Keratinocyte (primary cell): ENCODE measurements at regions not wholly inside any gene's neighbourhood (a gene's known extent, or its start where the extent isn't known, plus 50 kb on each side); places are given as distances from the start of the nearest gene placed in this dataset.
"Not testable (repeated sequence)": the region's sequence is repeated elsewhere in the genome, so short reads cannot be mapped to it uniquely, and the experiment has no call there.

Experiments used
- DNase-seq: peaks from one replicate; pipeline ENCODE4 v3.0.0-alpha.2; 2011; ENCODE audit warnings: low read depth, missing footprints, low spot score
- FAIRE-seq: peaks from 2 replicates; lab custom pipeline; 2011; peaks lifted over from hg19 to GRCh38; lab: Jason Lieb, UNC
- H2AFZ ChIP-seq: 2 replicates; pipeline ENCODE4 v1.6.0; 2012; ENCODE audit warnings: low read length, control low read depth, inconsistent platforms; ENCODE audit not compliant: control insufficient read depth
- H3K27ac ChIP-seq: 2 replicates; pipeline ENCODE4 v1.5.1; 2011; ENCODE audit warnings: low read length; ENCODE audit not compliant: control insufficient read depth, insufficient read depth
- H3K27me3 ChIP-seq: 3 replicates; pipeline ENCODE4 v1.6.0; 2011; ENCODE audit warnings: low read length; ENCODE audit not compliant: control insufficient read depth, insufficient read depth; ENCODE audit errors: extremely low read depth
- H3K36me3 ChIP-seq, 2 experiments: 2 replicates in 1 of 2; 3 replicates in 1 of 2; pipeline ENCODE4 v1.5.1; 2011; ENCODE audit warnings: low read length in 2 of 2, mild to moderate bottlenecking in 1 of 2; ENCODE audit not compliant: control insufficient read depth in 2 of 2, insufficient read depth in 2 of 2; ENCODE audit errors: extremely low read depth in 1 of 2
- H3K4me1 ChIP-seq: 3 replicates; pipeline ENCODE4 v1.5.1; 2011; ENCODE audit warnings: low read length; ENCODE audit not compliant: control insufficient read depth, insufficient read depth; ENCODE audit errors: extremely low read depth
- H3K4me2 ChIP-seq: 3 replicates; pipeline ENCODE4 v1.6.0; 2011; ENCODE audit warnings: low read depth, low read length; ENCODE audit not compliant: control insufficient read depth, insufficient read depth; ENCODE audit errors: extremely low read depth
- H3K4me3 ChIP-seq, 3 experiments: fragments of 200-600 bp in 1 of 3; sonication (generic) in 1 of 3; 2 replicates in 2 of 3; 3 replicates in 1 of 3; pipeline ENCODE4 v1.5.1; 2011 to 2016; ENCODE audit warnings: low read length in 3 of 3, mild to moderate bottlenecking in 3 of 3, control low read depth in 2 of 3, inconsistent platforms in 1 of 3, low read depth in 1 of 3, mixed read lengths in 1 of 3, mixed run types in 1 of 3, moderate library complexity in 1 of 3; ENCODE audit not compliant: control insufficient read depth in 2 of 3, insufficient read depth in 2 of 3; ENCODE audit errors: extremely low read depth in 1 of 3
- H3K79me2 ChIP-seq: 2 replicates; pipeline ENCODE4 v1.6.0; 2012; ENCODE audit warnings: low read length; ENCODE audit not compliant: control insufficient read depth, insufficient read depth
- H3K9ac ChIP-seq: 3 replicates; pipeline ENCODE4 v1.6.0; 2011; ENCODE audit warnings: low read length; ENCODE audit not compliant: control insufficient read depth, insufficient read depth; ENCODE audit errors: extremely low read depth
- H3K9me1 ChIP-seq: 3 replicates; pipeline ENCODE4 v1.6.0; 2011; ENCODE audit warnings: low read length; ENCODE audit not compliant: control insufficient read depth, insufficient read depth; ENCODE audit errors: extremely low read depth
- H3K9me3 ChIP-seq: 2 replicates; pipeline ENCODE4 v1.5.1; 2012; ENCODE audit warnings: low read depth, low read length; ENCODE audit not compliant: control insufficient read depth
- H4K20me1 ChIP-seq: 3 replicates; pipeline ENCODE4 v1.6.0; 2011; ENCODE audit warnings: low read length; ENCODE audit not compliant: control insufficient read depth, insufficient read depth; ENCODE audit errors: extremely low read depth
- EZH2 ChIP-seq: IDR thresholded peaks from one replicate; pipeline ENCODE4 v1.6.1; 2012; ENCODE audit warnings: inconsistent platforms, mild to moderate bottlenecking, low read length, moderate library complexity
- dilution Hi-C: fragments of 300-500 bp; cut with MboI; formaldehyde crosslinking; loops from one replicate; pipeline ENCODE4 v1.7.0; 2020; ENCODE audit warnings: low sequenced_read_pairs; ENCODE audit not compliant: extremely low pct_ligation_motif_present
- TF ChIP-seq, protein P1 (sequence below), 3 experiments: IDR thresholded peaks in 1 of 3; conservative IDR thresholded peaks in 1 of 3; optimal IDR thresholded peaks in 1 of 3; 2 replicates in 2 of 3; 3 replicates in 1 of 3; pipeline versions ENCODE3 to v1.5.1; 2011; ENCODE audit warnings: low read length in 3 of 3, mild to moderate bottlenecking in 3 of 3, moderate library complexity in 2 of 3, control low read depth in 1 of 3, inconsistent platforms in 1 of 3; ENCODE audit not compliant: insufficient read depth in 2 of 3; ENCODE audit errors: extremely low read depth in 1 of 3

GRCh38 chr13:60244381-60244780, 80.7 kb upstream of the DIAPH3 start:
- DNase-seq (no peak), FAIRE-seq (no peak)
- H3K9me1 ChIP-seq: no peaks in the 10 kb centered on the region
- dilution Hi-C loops: no loop called here
- no peaks in the 10 kb centered on the region for H4K20me1 ChIP-seq
- H3K79me2 ChIP-seq: no peaks in the 10 kb centered on the region
- no peak overlapping the region for H3K4me3 ChIP-seq
- H3K27me3 ChIP-seq: no peaks in the 10 kb centered on the region
- TF ChIP-seq EZH2: no peak
- TF ChIP-seq, protein P1, sequence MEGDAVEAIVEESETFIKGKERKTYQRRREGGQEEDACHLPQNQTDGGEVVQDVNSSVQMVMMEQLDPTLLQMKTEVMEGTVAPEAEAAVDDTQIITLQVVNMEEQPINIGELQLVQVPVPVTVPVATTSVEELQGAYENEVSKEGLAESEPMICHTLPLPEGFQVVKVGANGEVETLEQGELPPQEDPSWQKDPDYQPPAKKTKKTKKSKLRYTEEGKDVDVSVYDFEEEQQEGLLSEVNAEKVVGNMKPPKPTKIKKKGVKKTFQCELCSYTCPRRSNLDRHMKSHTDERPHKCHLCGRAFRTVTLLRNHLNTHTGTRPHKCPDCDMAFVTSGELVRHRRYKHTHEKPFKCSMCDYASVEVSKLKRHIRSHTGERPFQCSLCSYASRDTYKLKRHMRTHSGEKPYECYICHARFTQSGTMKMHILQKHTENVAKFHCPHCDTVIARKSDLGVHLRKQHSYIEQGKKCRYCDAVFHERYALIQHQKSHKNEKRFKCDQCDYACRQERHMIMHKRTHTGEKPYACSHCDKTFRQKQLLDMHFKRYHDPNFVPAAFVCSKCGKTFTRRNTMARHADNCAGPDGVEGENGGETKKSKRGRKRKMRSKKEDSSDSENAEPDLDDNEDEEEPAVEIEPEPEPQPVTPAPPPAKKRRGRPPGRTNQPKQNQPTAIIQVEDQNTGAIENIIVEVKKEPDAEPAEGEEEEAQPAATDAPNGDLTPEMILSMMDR (optimal IDR thresholded peaks at IDR 0.05 in 1 of 3, IDR thresholded peaks at IDR 0.05 in 1 of 3, conservative IDR thresholded peaks at IDR 0.05 in 1 of 3; ENCODE audit: extremely low read depth in 1 of 3, insufficient read depth in 2 of 3, low read length in 3 of 3): no peak
- no peaks in the 10 kb centered on the region for H3K9me3 ChIP-seq
- no peak overlapping the region for H3K4me2 ChIP-seq
- H2AFZ ChIP-seq: no peak overlapping the region
- no peaks in the 10 kb centered on the region for H3K36me3 ChIP-seq
- no peak overlapping the region for H3K27ac ChIP-seq
- no peak overlapping the region for H3K9ac ChIP-seq
- H3K4me1 ChIP-seq: no peaks in the 10 kb centered on the region

GRCh38 chr13:60251419-60251818, 87.7 kb upstream of the DIAPH3 start:
- H3K27ac ChIP-seq, H3K9me1 ChIP-seq, H3K4me3 ChIP-seq, H3K9ac ChIP-seq, H4K20me1 ChIP-seq, FAIRE-seq, H3K9me3 ChIP-seq, H3K79me2 ChIP-seq, H3K4me1 ChIP-seq, DNase-seq, H3K36me3 ChIP-seq, dilution Hi-C loops, H3K27me3 ChIP-seq, H3K4me2 ChIP-seq, H2AFZ ChIP-seq: not testable (repeated sequence)

- FAIRE-seq: no peak
- Histone ChIP-seq H3K36me3 (no peaks in the 10 kb centered on the region), H4K20me1 (no peaks in the 10 kb centered on the region), H3K9me3 (no peaks in the 10 kb centered on the region), H3K4me3 (no peak overlapping the region), H3K4me1 (no peaks in the 10 kb centered on the region), H3K9me1 (no peaks in the 10 kb centered on the region), H3K4me2 (no peak overlapping the region), H3K27me3 (no peaks in the 10 kb centered on the region), H3K9ac (no peak overlapping the region), H3K79me2 (no peaks in the 10 kb centered on the region), H3K27ac (no peak overlapping the region), H2AFZ (no peak overlapping the region)
- dilution Hi-C loops: no loop called here
- TF ChIP-seq, protein P1 (optimal IDR thresholded peaks at IDR 0.05 in 1 of 3, IDR thresholded peaks at IDR 0.05 in 1 of 3, conservative IDR thresholded peaks at IDR 0.05 in 1 of 3; ENCODE audit: extremely low read depth in 1 of 3, insufficient read depth in 2 of 3, low read length in 3 of 3): no peak
- TF ChIP-seq EZH2: no peak
- DNase-seq: no peak
These were observed 94.6 kb upstream of the DIAPH3 start for GRCh38 chr13:60258349-60258748.
